Cerebellar cortex (tissue), 1 donor: ENCODE measurements at regions not wholly inside any gene's neighbourhood (a gene's known extent, or its start where the extent isn't known, plus 50 kb on each side); places are given as distances from the start of the nearest gene placed in this dataset.
"Not testable (repeated sequence)": the region's sequence is repeated elsewhere in the genome, so short reads cannot be mapped to it uniquely, and the experiment has no call there.

Experiments used
- DNase-seq: peaks from one replicate; pipeline ENCODE4 v3.0.0-alpha.2; 2015; ENCODE audit warnings: low spot score

DNA sequence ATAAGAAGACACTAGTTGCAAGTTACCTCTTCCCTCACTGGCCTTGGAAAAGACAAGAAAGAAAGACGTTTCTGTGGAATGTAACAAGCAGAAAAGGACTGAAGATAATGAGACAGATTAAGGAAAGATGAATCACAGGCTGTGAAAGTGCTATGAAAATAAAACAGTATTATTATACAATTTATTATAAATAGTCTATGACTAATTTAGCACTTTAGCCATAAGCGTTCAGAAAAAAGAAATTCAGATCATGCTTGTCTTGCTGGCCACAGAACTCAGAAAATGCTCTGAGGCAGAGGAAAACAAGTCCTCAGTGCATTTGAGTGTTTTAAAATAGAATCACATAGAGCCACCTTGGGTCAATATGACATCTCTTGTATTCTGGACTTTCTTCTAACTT lies 174.8 kb upstream of the NBPF9 start:
- DNase-seq, result not testable (repeated sequence)

DNA sequence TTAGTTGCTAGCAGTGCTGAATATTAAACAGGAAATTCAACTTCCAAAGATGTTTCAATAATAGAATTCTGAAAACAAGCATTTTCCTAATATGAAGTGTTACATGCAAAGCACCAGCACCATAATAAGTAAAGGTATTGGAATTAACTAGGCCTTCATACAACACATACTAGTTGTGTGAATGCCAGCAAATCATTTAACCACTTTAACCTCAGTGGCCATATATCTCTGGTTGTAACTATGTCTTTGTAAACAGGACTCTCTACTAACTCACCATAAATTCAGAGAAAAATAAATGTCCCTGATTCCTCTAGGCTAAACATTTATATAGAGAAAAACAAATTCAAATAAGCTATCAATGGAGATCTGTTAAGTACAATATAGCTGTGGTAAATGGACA lies 175.7 kb upstream of the NBPF9 start:
- not testable (repeated sequence) for DNase-seq

DNA sequence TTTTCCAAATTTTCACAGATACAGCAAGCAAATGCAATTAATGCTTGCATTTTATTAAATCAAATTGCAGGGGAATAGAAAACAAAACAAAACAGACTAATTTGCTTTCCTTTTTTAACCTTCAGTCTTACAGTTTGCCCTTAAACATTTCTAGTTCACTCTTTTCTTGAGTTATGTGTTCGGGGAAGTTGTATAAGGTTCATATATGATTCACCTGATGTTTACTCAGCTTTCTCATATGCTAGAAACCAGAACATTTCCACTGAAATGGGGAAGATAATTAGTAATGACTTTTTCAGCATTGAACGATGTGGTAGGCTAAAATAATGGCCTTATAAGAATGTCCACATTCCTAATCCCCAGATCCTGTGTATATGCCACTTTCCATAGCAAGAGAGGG lies 176.2 kb upstream of the NBPF9 start:
- not testable (repeated sequence) for DNase-seq

DNA sequence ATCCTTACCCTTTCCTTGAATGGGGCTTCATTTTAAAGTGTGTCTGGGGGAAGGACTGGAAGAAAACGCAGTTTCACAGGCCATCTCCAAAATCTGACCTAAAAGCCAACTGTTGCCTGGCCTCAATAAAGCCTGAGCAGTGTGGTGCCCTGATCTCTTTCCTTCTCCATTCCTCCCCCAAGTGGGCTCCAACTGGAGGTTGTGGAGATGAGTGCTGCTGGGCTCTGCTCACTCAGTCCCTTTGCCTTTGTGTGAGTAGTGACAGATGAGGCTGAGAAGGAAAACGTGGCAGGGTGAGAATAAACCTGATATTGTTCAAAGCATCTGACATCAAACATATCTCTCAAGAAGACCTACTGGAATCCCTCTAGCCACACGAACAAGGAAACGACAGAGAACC lies 181.4 kb upstream of the NBPF9 start:
- DNase-seq, result not testable (repeated sequence)

DNA sequence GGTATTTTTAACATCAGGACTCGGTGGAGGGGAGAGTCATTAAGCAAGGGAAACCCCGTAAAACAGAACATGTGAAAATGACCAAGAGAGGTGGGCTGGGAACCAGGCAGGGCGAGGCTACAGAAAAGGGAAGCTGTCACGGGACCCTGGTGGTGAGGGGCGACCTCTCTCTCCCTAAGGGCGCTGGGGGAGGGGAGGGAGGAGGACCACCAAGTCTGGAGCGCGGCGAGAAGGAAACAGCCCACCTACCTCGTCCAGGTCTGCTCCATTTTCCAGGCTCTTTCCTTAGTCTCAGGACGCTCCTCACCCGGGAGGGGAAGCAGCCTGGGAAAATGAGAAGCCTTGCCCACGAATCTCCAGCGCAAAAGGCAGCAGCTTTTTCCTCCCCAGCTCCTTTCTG lies 181.9 kb upstream of the NBPF9 start:
- not testable (repeated sequence) for DNase-seq

DNA sequence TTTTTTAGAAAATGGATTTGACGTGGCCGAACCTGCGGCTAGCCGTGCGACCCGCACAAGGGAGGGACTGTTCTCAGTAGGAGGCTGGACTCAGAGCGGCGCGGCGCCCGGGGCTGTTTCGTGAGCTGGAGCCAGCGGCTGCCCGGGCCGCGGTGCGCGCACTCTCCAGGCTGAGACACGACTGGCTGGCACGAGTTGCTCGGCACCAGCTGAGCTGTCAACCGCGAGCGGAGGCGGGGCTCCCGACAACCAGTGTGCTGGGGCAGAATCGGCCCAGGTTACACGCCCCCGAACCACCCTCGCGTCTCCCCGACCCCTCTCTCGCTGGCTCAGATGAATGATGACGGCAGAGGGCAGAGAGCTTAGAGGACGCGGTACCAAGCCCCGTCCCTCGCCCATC lies 182.3 kb upstream of the NBPF9 start:
- not testable (repeated sequence) for DNase-seq

DNA sequence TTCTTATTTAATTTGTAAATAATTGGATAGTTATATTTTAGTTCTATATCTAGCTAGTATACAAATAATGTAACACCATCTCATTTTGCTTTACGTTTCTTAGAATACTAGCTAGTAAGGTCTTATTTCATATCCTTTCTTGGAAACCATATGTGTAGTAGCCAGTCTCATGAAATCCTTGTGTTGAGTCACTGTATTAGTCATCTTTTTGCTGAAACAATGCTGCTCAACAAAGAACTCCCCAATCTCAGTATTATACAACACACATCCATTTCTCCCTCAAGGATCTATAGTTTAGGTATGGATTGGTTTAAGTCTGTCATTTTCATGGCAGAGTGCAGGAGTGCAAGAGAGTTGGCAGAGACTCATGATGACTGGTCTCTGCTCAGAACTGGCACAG lies 185.2 kb upstream of the NBPF9 start:
- not testable (repeated sequence) for DNase-seq

DNA sequence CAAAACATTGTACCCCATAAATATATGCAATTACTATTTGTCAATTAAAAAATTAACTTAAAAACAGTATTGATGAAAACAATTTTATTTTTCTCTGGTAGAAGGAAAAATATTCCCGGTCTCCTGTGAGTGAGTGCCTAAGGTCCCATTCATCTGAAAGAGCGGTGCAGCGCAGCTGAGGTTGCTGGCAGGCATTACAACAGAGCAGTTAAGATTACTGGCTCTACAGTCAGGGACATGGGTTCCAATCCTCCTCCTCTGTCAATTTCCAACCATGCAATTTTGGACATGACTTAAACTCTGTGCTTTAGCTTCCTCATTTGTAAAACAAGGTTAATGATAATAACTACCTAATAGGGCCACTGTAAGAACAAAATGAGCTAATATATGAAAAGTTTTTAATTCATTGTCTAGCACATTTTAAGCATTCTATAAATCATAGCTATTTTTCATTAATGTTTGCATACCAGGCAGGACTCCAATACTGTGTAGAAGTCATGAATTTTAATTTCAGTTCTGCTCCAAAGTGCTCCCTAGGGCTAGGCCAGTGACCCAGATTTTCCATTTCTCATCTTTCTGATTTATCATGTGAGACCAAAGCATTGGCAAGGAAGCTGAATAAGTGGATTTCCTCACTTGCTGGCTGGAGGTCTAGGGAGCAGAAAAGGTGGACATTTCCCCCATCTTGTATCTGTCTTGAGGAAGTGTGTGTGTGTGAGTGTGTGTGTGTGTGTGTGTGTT lies 174.2 kb upstream of the NBPF19 start:
- DNase-seq, result not testable (repeated sequence)

DNA sequence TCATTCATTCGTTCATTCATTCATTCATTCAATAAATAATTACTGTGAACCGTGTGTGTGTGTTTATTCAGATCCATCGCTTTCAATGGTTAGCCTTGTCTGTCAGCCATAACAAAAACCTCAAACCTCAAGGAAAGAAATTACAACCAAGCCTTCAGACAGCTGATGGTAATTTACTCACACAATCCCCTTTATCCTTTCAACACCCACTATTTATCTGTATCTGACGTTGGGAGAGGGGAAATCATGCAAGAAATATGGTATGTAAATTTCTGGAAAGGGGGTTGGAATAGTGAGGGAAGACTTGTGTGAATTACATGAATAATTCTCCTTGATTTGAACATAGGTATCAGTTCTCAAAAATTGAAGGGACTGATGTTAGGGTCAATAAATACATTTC lies 173.6 kb upstream of the NBPF19 start:
- not testable (repeated sequence) for DNase-seq

DNA sequence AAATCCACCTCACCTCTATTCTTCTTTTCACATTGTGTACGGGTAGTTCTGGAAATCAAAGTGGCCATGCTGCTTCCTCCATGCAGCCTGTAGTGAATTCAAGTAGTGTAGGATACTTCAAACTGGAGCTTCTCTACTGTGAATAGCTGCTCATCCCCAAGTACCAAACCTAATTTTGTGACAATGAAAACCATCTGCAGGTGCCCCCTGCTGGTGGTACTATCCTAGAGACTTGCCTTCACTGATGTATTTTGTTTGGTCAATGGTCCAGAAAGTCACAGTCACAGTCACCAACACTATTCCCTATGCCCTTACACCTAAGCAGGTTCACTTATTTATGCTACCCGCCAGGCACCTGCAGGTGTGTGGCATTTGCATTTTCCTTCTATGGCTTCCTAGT lies 170.0 kb upstream of the NBPF19 start:
- DNase-seq, result not testable (repeated sequence)

DNA sequence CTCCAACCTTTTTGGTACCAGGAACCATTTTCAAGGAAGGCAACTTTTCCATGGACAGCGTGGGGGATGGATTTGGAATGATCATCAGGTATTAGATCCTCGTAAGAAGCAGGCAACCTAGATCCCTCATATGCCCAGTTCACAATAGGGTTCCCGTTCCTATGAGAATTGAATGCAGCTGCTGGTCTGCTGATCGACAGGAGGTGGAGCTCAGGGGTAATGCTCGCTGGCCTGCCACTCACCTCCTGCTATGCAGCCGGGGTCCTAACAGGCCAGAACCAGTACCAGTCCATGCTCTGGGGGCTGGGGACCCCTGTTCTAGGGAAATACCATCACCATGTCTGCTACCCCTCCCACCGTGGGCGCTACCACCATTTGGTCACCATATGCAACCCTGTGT lies 167.2 kb upstream of the NBPF19 start:
- DNase-seq, result not testable (repeated sequence)

DNA sequence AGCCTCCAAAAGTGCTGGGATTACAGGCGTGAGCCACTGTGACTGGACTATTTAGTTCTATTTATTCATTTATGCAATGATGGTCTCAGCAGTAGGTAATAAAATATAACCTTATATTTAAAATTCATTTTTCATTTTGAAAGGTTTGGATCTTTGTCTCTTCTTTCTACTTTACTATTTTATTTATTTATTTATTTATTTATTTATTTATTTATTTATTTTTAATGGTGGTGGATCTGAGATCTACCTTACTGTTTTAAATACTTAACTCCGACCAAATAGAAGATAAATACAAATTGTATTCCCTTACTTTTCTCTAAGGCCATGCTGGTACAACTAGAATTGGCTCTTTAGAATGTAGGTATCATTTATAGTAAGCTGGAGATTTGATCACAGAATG lies 159.9 kb upstream of the NBPF19 start:
- DNase-seq, result not testable (repeated sequence)

DNA sequence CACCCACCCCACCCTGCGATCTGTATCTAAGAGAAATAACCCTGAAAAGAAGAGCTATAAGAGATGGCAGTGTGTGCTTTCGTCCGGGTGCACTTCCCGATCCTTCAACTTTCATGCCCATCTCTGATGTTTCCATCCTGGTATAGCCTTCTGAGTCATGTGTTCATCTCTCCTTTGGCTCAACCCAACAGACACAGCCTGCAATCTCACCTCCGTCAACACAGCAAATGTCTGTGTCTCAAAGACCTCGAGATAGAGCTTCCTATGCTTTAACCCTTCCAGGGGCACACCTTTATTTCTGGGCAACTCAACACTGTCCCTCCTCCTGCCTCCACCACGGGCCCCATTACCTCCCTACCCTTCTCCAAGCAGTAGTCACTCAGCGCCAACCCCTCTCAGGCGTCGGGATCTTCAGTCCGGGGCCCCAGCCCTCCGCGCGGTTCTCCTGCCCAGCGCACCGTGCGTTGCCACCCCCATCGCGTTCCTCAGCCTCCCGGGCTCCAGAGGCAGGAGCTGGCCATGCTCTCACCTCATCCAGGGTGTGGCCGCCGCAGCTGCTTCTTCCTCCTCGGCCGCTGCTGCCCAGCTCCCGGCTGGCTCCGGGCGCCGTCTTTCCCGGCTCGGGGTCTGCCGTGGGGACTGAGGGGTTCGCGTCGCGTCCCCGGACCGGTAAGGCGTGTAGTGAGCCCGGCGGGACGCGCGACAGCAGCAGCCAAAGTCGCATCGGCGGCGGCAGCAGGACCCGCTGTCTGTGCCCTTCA lies 153.7 kb upstream of the NBPF19 start:
- DNase-seq, result not testable (repeated sequence)

DNA sequence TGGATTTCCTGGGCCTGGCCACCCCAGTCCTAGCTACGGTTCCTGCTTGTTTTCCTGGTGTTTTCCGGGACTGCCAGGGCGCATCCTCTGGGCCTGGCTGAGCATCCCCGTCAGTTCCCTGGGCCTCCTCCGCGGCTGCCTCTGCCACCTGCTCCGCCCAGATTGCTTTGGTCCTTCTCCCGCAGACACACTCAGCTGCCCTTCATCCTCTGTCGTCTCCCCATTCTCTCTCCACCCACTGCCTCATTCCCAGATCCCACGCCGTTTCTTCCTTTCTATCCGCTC lies 153.2 kb upstream of the NBPF19 start:
- not testable (repeated sequence) for DNase-seq

DNA sequence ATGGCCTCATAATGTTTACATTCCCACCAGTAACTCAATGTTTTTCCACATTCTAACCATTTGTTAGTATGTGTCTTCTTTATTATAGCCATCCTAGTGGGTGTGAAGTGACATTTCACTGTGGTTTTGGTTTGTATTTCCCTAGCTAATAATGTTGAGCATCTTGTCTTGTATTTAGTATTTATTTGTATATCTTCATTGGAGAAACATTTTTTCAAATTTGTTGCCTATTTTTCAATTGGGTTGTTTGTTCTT lies 144.8 kb upstream of the NBPF19 start:
- DNase-seq, result not testable (repeated sequence)

DNA sequence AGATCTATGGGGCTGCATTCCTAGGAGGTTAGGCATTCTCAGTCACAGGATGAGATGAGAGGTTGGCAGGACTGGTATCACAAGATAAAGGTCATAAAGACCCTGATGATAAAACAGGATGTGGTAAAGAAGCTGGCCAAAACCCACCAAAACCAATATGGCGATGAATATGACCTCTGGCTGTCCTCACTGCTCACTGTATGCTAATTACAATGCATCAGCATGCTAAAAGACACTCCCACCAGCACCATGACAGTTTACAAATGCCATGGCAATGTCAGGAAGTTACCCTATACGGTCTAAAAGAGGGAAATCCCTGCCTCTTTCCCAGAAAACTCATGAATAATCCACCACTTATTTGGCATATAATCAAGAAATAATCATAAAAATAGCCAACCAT lies 138.8 kb upstream of the NBPF19 start:
- DNase-seq, result not testable (repeated sequence)

DNA sequence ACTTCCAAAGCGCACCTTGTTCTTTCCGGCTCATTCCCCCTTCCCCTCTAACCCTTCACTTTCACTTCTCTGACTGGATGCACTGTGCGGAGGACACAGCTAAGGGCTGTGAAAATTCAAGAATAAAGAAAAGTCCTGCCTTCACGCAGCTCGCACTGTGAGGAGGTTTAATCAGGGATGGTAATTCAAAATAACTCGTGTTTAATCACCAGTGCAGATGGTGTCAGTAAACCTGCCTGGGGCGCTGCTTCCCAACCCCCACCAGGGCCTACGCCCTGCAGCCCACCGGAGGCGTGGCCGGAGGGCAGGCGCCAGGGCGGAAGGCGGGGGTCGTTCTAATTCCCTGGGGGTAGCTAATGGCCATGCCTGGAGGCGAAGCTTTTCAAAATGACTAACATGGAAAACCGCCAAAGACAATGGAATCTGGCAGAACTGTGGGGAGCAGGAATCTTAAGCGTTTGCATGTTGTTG lies 136.6 kb upstream of the NBPF19 start:
- not testable (repeated sequence) for DNase-seq

DNA sequence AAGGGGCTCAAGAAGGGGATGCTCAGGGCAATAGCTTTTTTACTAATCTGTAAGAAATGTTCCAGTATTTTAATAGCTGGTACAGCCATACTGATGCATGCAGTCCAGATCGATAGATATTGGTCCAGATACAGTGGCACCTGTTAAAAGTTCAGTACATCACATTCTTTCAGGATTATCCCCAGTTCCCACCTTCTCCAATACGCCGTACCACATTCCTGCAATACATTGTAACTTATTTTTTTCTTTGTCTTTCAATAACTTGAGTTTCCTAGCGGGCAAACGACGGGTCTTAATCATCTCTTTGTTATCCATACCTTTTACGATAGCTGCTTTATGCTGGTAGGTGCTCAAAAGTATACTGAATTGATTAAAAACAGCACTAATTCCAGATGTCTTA lies 136.1 kb upstream of the NBPF19 start:
- not testable (repeated sequence) for DNase-seq

DNA sequence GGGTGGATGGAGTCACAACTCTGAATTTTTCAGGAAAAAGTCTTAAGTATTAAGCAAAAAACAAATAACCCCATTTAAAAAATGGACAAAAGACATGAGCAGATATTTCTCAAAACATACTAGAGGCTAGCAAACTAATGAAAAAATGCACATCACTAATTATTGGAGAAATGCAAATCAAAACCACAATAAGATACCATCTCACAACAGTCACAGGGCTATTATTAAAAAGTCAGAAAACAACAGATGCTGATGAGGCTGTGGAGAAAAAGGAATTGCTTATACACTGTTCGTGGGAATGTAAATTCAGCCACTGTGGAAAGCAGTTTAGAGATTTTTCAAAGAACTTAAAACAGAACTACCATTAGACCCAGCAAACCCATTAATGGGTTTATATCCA lies 125.4 kb upstream of the NBPF19 start:
- not testable (repeated sequence) for DNase-seq

DNA sequence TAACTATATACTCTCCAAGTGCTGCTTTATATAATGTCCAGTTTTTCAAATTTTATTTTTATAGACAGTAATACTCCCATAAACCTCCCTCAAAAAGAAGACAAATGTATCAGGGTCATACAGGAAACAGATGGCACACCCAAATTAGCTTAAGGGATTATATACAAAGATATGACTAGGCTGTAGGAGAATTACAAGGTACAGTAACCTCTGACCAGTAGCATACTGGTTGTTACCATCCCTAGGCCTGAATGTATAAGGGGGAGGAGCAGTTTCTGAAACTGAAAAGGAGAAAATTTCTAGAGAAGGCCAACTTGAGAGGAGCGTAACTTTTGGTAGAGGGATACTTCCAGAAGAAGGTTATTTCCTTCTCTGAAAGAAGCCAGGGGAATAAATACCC lies 122.6 kb upstream of the NBPF19 start:
- not testable (repeated sequence) for DNase-seq

DNA sequence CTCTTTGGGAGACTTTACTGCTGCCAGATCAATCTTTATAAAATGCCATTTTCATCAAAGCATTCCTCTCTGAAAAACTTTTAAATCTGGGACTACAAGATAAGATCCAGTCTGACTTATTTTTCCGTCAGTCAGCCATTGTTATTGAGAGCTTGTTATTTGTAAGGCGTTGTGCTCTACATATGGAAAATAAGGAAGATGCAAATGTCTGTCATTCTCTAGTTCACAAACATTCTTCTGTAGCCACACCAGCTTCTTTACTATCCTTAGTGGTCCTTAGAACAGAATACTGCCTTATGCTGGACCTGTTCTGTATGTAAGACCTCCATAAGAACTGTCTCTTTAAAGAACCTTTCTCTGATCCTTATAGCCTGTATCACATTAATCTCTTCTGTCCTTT lies 120.3 kb upstream of the NBPF19 start:
- DNase-seq, result not testable (repeated sequence)

DNA sequence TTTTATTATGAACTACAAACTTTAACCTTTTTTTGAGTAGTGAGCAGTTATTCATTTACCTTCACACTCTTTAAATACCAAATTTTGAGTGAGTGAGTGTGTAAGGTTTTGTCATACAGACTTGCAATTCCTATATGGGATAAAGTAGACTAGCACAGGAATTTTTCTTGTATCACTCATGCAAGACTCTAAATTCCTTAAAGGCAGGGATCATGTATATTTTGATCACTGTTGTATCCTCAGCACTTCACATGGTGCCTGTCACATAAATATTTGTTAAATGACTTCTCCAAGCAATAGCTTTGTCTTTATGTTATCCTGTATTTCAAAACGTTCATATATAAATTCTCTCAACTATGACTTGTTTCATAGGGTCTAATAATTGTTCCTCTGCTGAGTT lies 119.1 kb upstream of the NBPF19 start:
- not testable (repeated sequence) for DNase-seq

DNA sequence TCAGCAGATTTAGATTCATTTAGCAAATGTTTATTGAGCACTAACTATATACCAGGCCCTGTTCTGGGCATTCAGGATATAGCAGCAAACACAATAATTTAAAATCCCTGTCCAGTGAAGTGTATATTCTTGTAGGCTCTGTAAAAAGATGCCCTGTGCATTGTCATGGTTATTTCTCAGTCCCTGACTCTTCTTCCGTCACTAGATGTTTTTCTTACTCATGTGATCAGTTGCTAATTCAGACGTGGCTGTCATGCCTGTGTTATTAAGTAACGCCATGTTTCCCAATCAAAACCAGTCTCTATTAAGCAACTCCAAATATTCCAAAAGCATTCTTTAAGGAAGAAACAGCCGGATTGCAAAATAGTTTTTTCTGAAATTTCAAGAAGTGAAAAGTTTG lies 118.7 kb upstream of the NBPF19 start:
- not testable (repeated sequence) for DNase-seq

DNA sequence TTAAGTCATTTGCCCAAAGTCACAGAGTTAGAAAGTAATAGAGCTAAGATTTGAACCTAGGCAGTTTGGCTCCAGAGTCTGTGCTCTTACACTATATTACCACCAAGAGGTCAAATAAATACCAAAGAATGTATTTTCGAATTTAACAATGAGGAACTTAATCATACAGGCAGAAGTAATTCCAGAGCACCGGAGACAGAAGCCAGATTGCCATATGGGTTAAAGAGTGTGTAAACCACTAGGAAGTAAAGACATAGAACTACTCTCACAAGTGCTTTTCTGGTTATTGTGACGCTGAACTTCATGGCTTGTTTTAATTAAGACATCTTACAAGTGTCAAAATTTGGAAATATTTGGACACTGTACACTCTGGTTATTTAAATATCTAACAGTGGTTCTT lies 114.5 kb upstream of the NBPF19 start:
- not testable (repeated sequence) for DNase-seq
